ENCODE measurements at regions not wholly inside any gene's neighbourhood (a gene's known extent, or its start where the extent isn't known, plus 50 kb on each side); places are given as distances from the start of the nearest gene placed in this dataset.
"Not testable (repeated sequence)": the region's sequence is repeated elsewhere in the genome, so short reads cannot be mapped to it uniquely, and the experiment has no call there.

GRCh38 chr5:1662559-1663085, 137.0 kb downstream of the MRPL36 start:
- Mint-ChIP-seq H3K36me3 (ENCODE audit: low read depth) (no peaks in the 10 kb centered on the region), H3K27ac (no peak overlapping the region), H3K9me3 (no peaks in the 10 kb centered on the region), H3K4me3 (no peak overlapping the region), H3K27me3 (ENCODE audit: low read depth) (peaks cover 31% of the 10 kb centered on the region), H3K4me1 (ENCODE audit: low read depth) (no peaks in the 10 kb centered on the region)
- no peak for DNase-seq (ENCODE audit: low spot score)

- no peak for DNase-seq (ENCODE audit: low spot score)
- no peaks in the 10 kb centered on the region for H3K9me3 Mint-ChIP-seq
- no peak overlapping the region for H3K4me3 Mint-ChIP-seq
- H3K4me1 Mint-ChIP-seq (ENCODE audit: low read depth) = no peaks in the 10 kb centered on the region
- peaks cover 33% of the 10 kb centered on the region for H3K27me3 Mint-ChIP-seq (ENCODE audit: low read depth)
- no peaks in the 10 kb centered on the region for H3K36me3 Mint-ChIP-seq (ENCODE audit: low read depth)
- no peak overlapping the region for H3K27ac Mint-ChIP-seq
These were observed 137.6 kb downstream of the MRPL36 start for GRCh38 chr5:1661831-1662558.

- H3K9me3 Mint-ChIP-seq = no peaks in the 10 kb centered on the region
- no peaks in the 10 kb centered on the region for H3K4me1 Mint-ChIP-seq (ENCODE audit: low read depth)
- no peak overlapping the region for H3K27ac Mint-ChIP-seq
- H3K36me3 Mint-ChIP-seq (ENCODE audit: low read depth) = no peaks in the 10 kb centered on the region
- DNase-seq (ENCODE audit: low spot score) = no peak
- H3K27me3 Mint-ChIP-seq (ENCODE audit: low read depth) = peaks cover 27% of the 10 kb centered on the region
- H3K4me3 Mint-ChIP-seq = no peak overlapping the region
These were observed 137.6 kb upstream of the LPCAT1 start for GRCh38 chr5:1661311-1661710.

- peaks cover 19% of the 10 kb centered on the region for H3K27me3 Mint-ChIP-seq (ENCODE audit: low read depth)
- H3K36me3 Mint-ChIP-seq (ENCODE audit: low read depth) = no peaks in the 10 kb centered on the region
- H3K9me3 Mint-ChIP-seq = no peaks in the 10 kb centered on the region
- H3K4me1 Mint-ChIP-seq (ENCODE audit: low read depth) = no peaks in the 10 kb centered on the region
- no peak overlapping the region for H3K4me3 Mint-ChIP-seq
- DNase-seq (ENCODE audit: low spot score) = no peak
- H3K27ac Mint-ChIP-seq = no peak overlapping the region
These were observed 136.8 kb upstream of the LPCAT1 start for GRCh38 chr5:1660511-1660910.

- Mint-ChIP-seq H3K27ac (no peak overlapping the region), H3K9me3 (no peaks in the 10 kb centered on the region), H3K36me3 (ENCODE audit: low read depth) (no peaks in the 10 kb centered on the region), H3K27me3 (ENCODE audit: low read depth) (peaks cover 15% of the 10 kb centered on the region), H3K4me1 (ENCODE audit: low read depth) (no peaks in the 10 kb centered on the region), H3K4me3 (no peak overlapping the region)
- DNase-seq (ENCODE audit: low spot score) = no peak
These were observed 136.2 kb upstream of the LPCAT1 start for GRCh38 chr5:1660001-1660400.

- DNase-seq (ENCODE audit: low spot score) = no peak
- no peaks in the 10 kb centered on the region for H3K4me1 Mint-ChIP-seq (ENCODE audit: low read depth)
- no peaks in the 10 kb centered on the region for H3K36me3 Mint-ChIP-seq (ENCODE audit: low read depth)
- no peak overlapping the region for H3K4me3 Mint-ChIP-seq
- no peaks in the 10 kb centered on the region for H3K9me3 Mint-ChIP-seq
- H3K27me3 Mint-ChIP-seq (ENCODE audit: low read depth) = peaks cover 13% of the 10 kb centered on the region
- H3K27ac Mint-ChIP-seq = no peak overlapping the region
These were observed 135.6 kb upstream of the LPCAT1 start for GRCh38 chr5:1659100-1659981.

- Mint-ChIP-seq H3K4me3 (no peak overlapping the region), H3K27me3 (ENCODE audit: low read depth) (peaks cover 13% of the 10 kb centered on the region), H3K36me3 (ENCODE audit: low read depth) (no peaks in the 10 kb centered on the region), H3K27ac (no peak overlapping the region), H3K9me3 (no peaks in the 10 kb centered on the region), H3K4me1 (ENCODE audit: low read depth) (no peaks in the 10 kb centered on the region)
- no peak for DNase-seq (ENCODE audit: low spot score)
These were observed 134.9 kb upstream of the LPCAT1 start for GRCh38 chr5:1658665-1659064.

GRCh38 chr5:1657161-1657741, 133.5 kb upstream of the LPCAT1 start:
- Mint-ChIP-seq H3K27me3 (ENCODE audit: low read depth) (peaks cover 22% of the 10 kb centered on the region), H3K4me3 (no peak overlapping the region), H3K4me1 (ENCODE audit: low read depth) (no peaks in the 10 kb centered on the region), H3K36me3 (ENCODE audit: low read depth) (no peaks in the 10 kb centered on the region), H3K9me3 (no peaks in the 10 kb centered on the region), H3K27ac (no peak overlapping the region)
- DNase-seq (ENCODE audit: low spot score) = no peak

GRCh38 chr5:1656271-1656975, 132.7 kb upstream of the LPCAT1 start:
- no peak for DNase-seq (ENCODE audit: low spot score)
- no peak overlapping the region for H3K4me3 Mint-ChIP-seq
- no peaks in the 10 kb centered on the region for H3K4me1 Mint-ChIP-seq (ENCODE audit: low read depth)
- no peaks in the 10 kb centered on the region for H3K9me3 Mint-ChIP-seq
- H3K36me3 Mint-ChIP-seq (ENCODE audit: low read depth) = no peaks in the 10 kb centered on the region
- H3K27me3 Mint-ChIP-seq (ENCODE audit: low read depth) = peaks cover 26% of the 10 kb centered on the region
- H3K27ac Mint-ChIP-seq = no peak overlapping the region

- H3K4me1 Mint-ChIP-seq (ENCODE audit: low read depth) = no peaks in the 10 kb centered on the region
- DNase-seq (ENCODE audit: low spot score) = no peak
- no peak overlapping the region for H3K27ac Mint-ChIP-seq
- H3K27me3 Mint-ChIP-seq (ENCODE audit: low read depth) = peaks cover 29% of the 10 kb centered on the region
- no peaks in the 10 kb centered on the region for H3K36me3 Mint-ChIP-seq (ENCODE audit: low read depth)
- no peak overlapping the region for H3K4me3 Mint-ChIP-seq
- H3K9me3 Mint-ChIP-seq = no peaks in the 10 kb centered on the region
These were observed 131.9 kb upstream of the LPCAT1 start for GRCh38 chr5:1655496-1656270.

GRCh38 chr5:1654786-1655495, 131.2 kb upstream of the LPCAT1 start:
- H3K9me3 Mint-ChIP-seq = no peaks in the 10 kb centered on the region
- H3K27me3 Mint-ChIP-seq (ENCODE audit: low read depth) = peaks cover 31% of the 10 kb centered on the region
- DNase-seq (ENCODE audit: low spot score) = no peak
- no peak overlapping the region for H3K27ac Mint-ChIP-seq
- H3K4me1 Mint-ChIP-seq (ENCODE audit: low read depth) = no peaks in the 10 kb centered on the region
- H3K4me3 Mint-ChIP-seq = no peak overlapping the region
- H3K36me3 Mint-ChIP-seq (ENCODE audit: low read depth) = no peaks in the 10 kb centered on the region

- H3K27ac Mint-ChIP-seq; H3K9me3 Mint-ChIP-seq; H3K4me1 Mint-ChIP-seq (ENCODE audit: low read depth); H3K36me3 Mint-ChIP-seq (ENCODE audit: low read depth): not testable (repeated sequence)
- H3K27me3 Mint-ChIP-seq (ENCODE audit: low read depth) = peaks cover 36% of the 10 kb centered on the region
- peak; percentile 66 for DNase-seq (ENCODE audit: low spot score)
- peak overlapping the region; percentile 34 for H3K4me3 Mint-ChIP-seq
These were observed 130.2 kb upstream of the LPCAT1 start for GRCh38 chr5:1653698-1654651.

Measured in T-helper 2 cell treated with Interferon-gamma antibody and Interleukin-4, amounts not matched to agents 5 μg/mL and 100 μg/mL, for 36 hours (primary cell).